Fibroblast of lung (primary cell): ENCODE measurements at regions not wholly inside any gene's neighbourhood (a gene's known extent, or its start where the extent isn't known, plus 50 kb on each side); places are given as distances from the start of the nearest gene placed in this dataset.

ENCODE experiments used
- DNase-seq, 2 donors: peaks; one replicate each; pipeline versions ENCODE4 v3.0.0 to v3.0.0-alpha.2; 2010; ENCODE audit warnings: low read depth in 2 of 2
- H2AFZ ChIP-seq: 2 replicates; pipeline ENCODE4 v1.5.1; 2012; ENCODE audit warnings: low read length, control low read depth, inconsistent platforms
- H3K27ac ChIP-seq: 2 replicates; pipeline ENCODE4 v1.5.1; 2011; ENCODE audit warnings: low read length, control low read depth; ENCODE audit not compliant: insufficient read depth
- H3K27me3 ChIP-seq: 2 replicates; pipeline ENCODE4 v1.5.1; 2011; ENCODE audit warnings: mild to moderate bottlenecking, low read length; ENCODE audit not compliant: control insufficient read depth, insufficient read depth
- H3K36me3 ChIP-seq: 2 replicates; pipeline ENCODE4 v1.5.1; 2011; ENCODE audit warnings: low read length; ENCODE audit not compliant: control insufficient read depth, insufficient read depth
- H3K4me1 ChIP-seq: 2 replicates; pipeline ENCODE4 v1.5.1; 2011; ENCODE audit warnings: low read length; ENCODE audit not compliant: control insufficient read depth, insufficient read depth; ENCODE audit errors: extremely low read depth
- H3K4me2 ChIP-seq: 2 replicates; pipeline ENCODE4 v1.5.1; 2011; ENCODE audit warnings: low read length, control low read depth; ENCODE audit not compliant: insufficient read depth; ENCODE audit errors: extremely low read depth
- H3K4me3 ChIP-seq, 4 experiments: fragments of 200-600 bp in 1 of 4; sonication (generic) in 1 of 4; replicated peaks in 1 of 4; 2 replicates each; pipeline ENCODE4 v1.5.1; 2011 to 2016; ENCODE audit warnings: low read length in 4 of 4, low read depth in 3 of 4, mild to moderate bottlenecking in 3 of 4, control low read depth in 2 of 4, inconsistent platforms in 1 of 4, mixed read lengths in 1 of 4; ENCODE audit not compliant: insufficient read depth in 1 of 4; ENCODE audit errors: control extremely low read depth in 1 of 4
- H3K79me2 ChIP-seq: 2 replicates; pipeline ENCODE4 v1.5.1; 2012; ENCODE audit warnings: mild to moderate bottlenecking, low read length, inconsistent platforms; ENCODE audit not compliant: control insufficient read depth, insufficient read depth
- H3K9ac ChIP-seq: 2 replicates; pipeline ENCODE4 v1.5.1; 2011; ENCODE audit warnings: mild to moderate bottlenecking, low read length, control low read depth; ENCODE audit not compliant: insufficient read depth
- H3K9me3 ChIP-seq: 2 replicates; pipeline ENCODE4 v1.5.1; 2012; ENCODE audit warnings: low read depth, low read length; ENCODE audit not compliant: control insufficient read depth, insufficient read depth
- H4K20me1 ChIP-seq: 2 replicates; pipeline ENCODE4 v1.5.1; 2011; ENCODE audit warnings: low read length; ENCODE audit not compliant: control insufficient read depth, insufficient read depth; ENCODE audit errors: extremely low read depth
- CTCF ChIP-seq, 2 donors: IDR thresholded peaks in 1 of 2; conservative IDR thresholded peaks in 1 of 2; 1 replicate in 1 of 2; 2 replicates in 1 of 2; pipeline ENCODE4 v1.5.1; 2011 to 2012; ENCODE audit warnings: low read length in 2 of 2, control low read depth in 1 of 2, inconsistent platforms in 1 of 2, low read depth in 1 of 2, mild to moderate bottlenecking in 1 of 2
- EZH2 ChIP-seq: IDR thresholded peaks from 2 replicates; pipeline ENCODE4 v1.5.1; 2012; ENCODE audit warnings: low read length, control low read depth, mild to moderate bottlenecking; ENCODE audit errors: missing control alignments

GRCh38 chr7:152504816-152505215 is 69.0 kb upstream of the KMT2C start:
- no peak for DNase-seq
- H3K9me3 ChIP-seq = no peaks in the 10 kb centered on the region
- no peak overlapping the region for H3K9ac ChIP-seq
- no peak overlapping the region for H3K4me2 ChIP-seq
- H3K36me3 ChIP-seq = no peaks in the 10 kb centered on the region
- H3K27me3 ChIP-seq = no peaks in the 10 kb centered on the region
- no peak overlapping the region for H3K4me3 ChIP-seq
- TF ChIP-seq CTCF (conservative IDR thresholded peaks at IDR 0.05 in 1 of 2, IDR thresholded peaks at IDR 0.05 in 1 of 2; ENCODE audit: low read depth in 1 of 2, low read length in 2 of 2) = no peak
- no peak for TF ChIP-seq EZH2
- no peaks in the 10 kb centered on the region for H3K4me1 ChIP-seq
- no peak overlapping the region for H2AFZ ChIP-seq
- no peaks in the 10 kb centered on the region for H3K79me2 ChIP-seq
- no peak overlapping the region for H3K27ac ChIP-seq
- no peaks in the 10 kb centered on the region for H4K20me1 ChIP-seq

- no peak overlapping the region for H3K4me2 ChIP-seq
- H3K9ac ChIP-seq = no peak overlapping the region
- DNase-seq = no peak
- no peaks in the 10 kb centered on the region for H3K9me3 ChIP-seq
- no peak overlapping the region for H3K27ac ChIP-seq
- H2AFZ ChIP-seq = no peak overlapping the region
- H3K36me3 ChIP-seq = no peaks in the 10 kb centered on the region
- no peak overlapping the region for H3K4me3 ChIP-seq
- no peaks in the 10 kb centered on the region for H3K4me1 ChIP-seq
- no peaks in the 10 kb centered on the region for H4K20me1 ChIP-seq
- TF ChIP-seq CTCF (conservative IDR thresholded peaks at IDR 0.05 in 1 of 2, IDR thresholded peaks at IDR 0.05 in 1 of 2; ENCODE audit: low read depth in 1 of 2, low read length in 2 of 2) (no peak), EZH2 (no peak)
- H3K27me3 ChIP-seq = no peaks in the 10 kb centered on the region
- no peaks in the 10 kb centered on the region for H3K79me2 ChIP-seq
These were observed 68.6 kb upstream of the KMT2C start for GRCh38 chr7:152504367-152504766.

- Histone ChIP-seq H3K9me3 (no peaks in the 10 kb centered on the region), H3K4me3 (no peak overlapping the region), H3K27me3 (no peaks in the 10 kb centered on the region), H3K4me1 (no peaks in the 10 kb centered on the region), H2AFZ (no peak overlapping the region), H3K4me2 (no peak overlapping the region), H3K79me2 (no peaks in the 10 kb centered on the region), H3K9ac (no peak overlapping the region), H3K27ac (no peak overlapping the region), H4K20me1 (no peaks in the 10 kb centered on the region), H3K36me3 (no peaks in the 10 kb centered on the region)
- no peak for DNase-seq
- TF ChIP-seq EZH2 = no peak
- TF ChIP-seq CTCF (conservative IDR thresholded peaks at IDR 0.05 in 1 of 2, IDR thresholded peaks at IDR 0.05 in 1 of 2; ENCODE audit: low read depth in 1 of 2, low read length in 2 of 2) = no peak
These were observed 67.3 kb upstream of the KMT2C start for GRCh38 chr7:152502813-152503790.
